BE2C (cell line): ENCODE measurements at regions not wholly inside any gene's neighbourhood (a gene's known extent, or its start where the extent isn't known, plus 50 kb on each side); places are given as distances from the start of the nearest gene placed in this dataset.

Source experiments
- DNase-seq: peaks from one replicate; pipeline ENCODE4 v3.0.0-alpha.2; 2020
- H3K27me3 ChIP-seq: fragments of 250-450 bp; sonication (Bioruptor Pico); 2 replicates; pipeline ENCODE4 v1.5.1; 2020; ENCODE audit warnings: mild to moderate bottlenecking
- H3K36me3 ChIP-seq: fragments of 250-450 bp; sonication (Bioruptor Pico); 2 replicates; pipeline ENCODE4 v1.5.1; 2020; ENCODE audit warnings: mild to moderate bottlenecking
- H3K4me1 ChIP-seq: fragments of 250-450 bp; sonication (Bioruptor Pico); 2 replicates; pipeline ENCODE4 v1.5.1; 2020
- H3K4me3 ChIP-seq: 2 replicates; pipeline ENCODE4 v1.5.1; 2011; ENCODE audit warnings: low read depth, low read length
- H3K9me3 ChIP-seq: fragments of 250-450 bp; sonication (Bioruptor Pico); 2 replicates; pipeline ENCODE4 v1.5.1; 2020
- CTCF ChIP-seq: IDR thresholded peaks from 2 replicates; pipeline ENCODE4 v1.5.1; 2012; ENCODE audit warnings: mild to moderate bottlenecking, low read depth, low read length

GRCh38 chr14:34044373-34044637, 93.4 kb upstream of the EGLN3 start:
- TF ChIP-seq CTCF, result no peak
- Histone ChIP-seq H3K27me3 (no peaks in the 10 kb centered on the region), H3K9me3 (no peaks in the 10 kb centered on the region), H3K36me3 (no peaks in the 10 kb centered on the region), H3K4me1 (no peaks in the 10 kb centered on the region), H3K4me3 (no peak overlapping the region)
- DNase-seq, result no peak

DNA sequence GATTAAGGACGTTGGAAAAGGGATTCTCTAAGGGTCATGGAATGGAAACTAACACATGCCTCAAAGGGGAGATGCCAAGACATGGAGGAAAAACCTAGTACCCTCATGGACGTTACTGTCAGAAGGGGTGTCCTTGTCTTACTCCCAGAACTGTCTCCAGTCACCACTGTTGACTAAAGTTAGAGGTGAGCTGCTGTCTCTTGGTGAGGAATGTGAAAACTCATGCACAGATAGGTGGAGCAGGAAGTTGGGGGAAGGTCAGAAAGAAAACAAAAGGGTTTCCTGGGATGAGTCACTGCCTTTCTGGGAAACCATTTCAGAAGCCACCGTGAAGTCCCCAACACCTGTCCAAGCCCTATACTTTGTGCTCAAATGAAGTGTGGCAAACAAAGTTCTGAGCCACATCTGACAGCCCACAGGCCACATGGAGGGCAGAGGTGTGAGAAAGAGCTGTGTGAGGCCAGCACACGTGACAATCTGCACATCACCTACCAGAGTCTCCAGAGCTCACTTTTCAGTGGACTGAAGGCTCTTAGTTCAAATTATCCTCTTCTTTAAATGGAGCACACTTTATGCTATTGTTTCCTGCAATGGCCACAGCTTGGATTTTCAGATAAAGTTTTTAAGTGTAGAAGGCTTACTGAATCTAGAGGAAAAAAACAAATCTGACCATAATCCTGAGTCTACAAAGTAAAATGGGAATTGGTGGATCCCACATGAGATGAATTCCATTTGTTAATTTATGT, 92.9 kb upstream of the EGLN3 start:
- no peaks in the 10 kb centered on the region for H3K4me1 ChIP-seq
- no peak for TF ChIP-seq CTCF
- no peaks in the 10 kb centered on the region for H3K36me3 ChIP-seq
- DNase-seq, result no peak
- H3K9me3 ChIP-seq, result no peaks in the 10 kb centered on the region
- no peak overlapping the region for H3K4me3 ChIP-seq
- H3K27me3 ChIP-seq, result no peaks in the 10 kb centered on the region

DNA sequence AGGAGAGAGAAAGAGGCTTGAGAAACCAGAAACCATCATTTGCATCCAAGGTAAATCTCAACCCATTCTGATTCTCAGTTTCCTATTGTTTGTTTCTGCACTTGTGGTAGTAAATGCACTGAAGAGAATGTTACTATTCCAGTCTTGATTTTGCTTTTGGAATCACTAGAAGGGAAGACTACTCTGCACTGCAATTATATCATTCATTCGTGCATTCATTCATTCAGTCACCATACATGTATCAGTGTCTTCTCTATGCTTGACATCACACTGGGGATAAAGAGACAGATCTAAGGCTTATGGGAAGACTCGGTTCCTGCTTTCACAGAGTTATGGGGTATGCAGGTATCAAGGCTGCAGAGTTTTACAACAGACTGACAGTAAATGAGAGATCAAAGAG, 90.3 kb upstream of the EGLN3 start:
- no peak for DNase-seq
- no peaks in the 10 kb centered on the region for H3K27me3 ChIP-seq

GRCh38 chr14:34040766-34041165, 89.9 kb upstream of the EGLN3 start:
- DNase-seq, result no peak
- H3K27me3 ChIP-seq, result no peaks in the 10 kb centered on the region
- H3K36me3 ChIP-seq, result no peaks in the 10 kb centered on the region
- H3K4me1 ChIP-seq, result no peaks in the 10 kb centered on the region
- no peak overlapping the region for H3K4me3 ChIP-seq
- H3K9me3 ChIP-seq, result no peaks in the 10 kb centered on the region
- TF ChIP-seq CTCF, result no peak

More for the DNA sequence above, 90.3 kb upstream of the EGLN3 start:
- no peak overlapping the region for H3K4me3 ChIP-seq
- no peaks in the 10 kb centered on the region for H3K36me3 ChIP-seq
- no peak for TF ChIP-seq CTCF
- H3K9me3 ChIP-seq, result no peaks in the 10 kb centered on the region
- H3K4me1 ChIP-seq, result no peaks in the 10 kb centered on the region

DNA sequence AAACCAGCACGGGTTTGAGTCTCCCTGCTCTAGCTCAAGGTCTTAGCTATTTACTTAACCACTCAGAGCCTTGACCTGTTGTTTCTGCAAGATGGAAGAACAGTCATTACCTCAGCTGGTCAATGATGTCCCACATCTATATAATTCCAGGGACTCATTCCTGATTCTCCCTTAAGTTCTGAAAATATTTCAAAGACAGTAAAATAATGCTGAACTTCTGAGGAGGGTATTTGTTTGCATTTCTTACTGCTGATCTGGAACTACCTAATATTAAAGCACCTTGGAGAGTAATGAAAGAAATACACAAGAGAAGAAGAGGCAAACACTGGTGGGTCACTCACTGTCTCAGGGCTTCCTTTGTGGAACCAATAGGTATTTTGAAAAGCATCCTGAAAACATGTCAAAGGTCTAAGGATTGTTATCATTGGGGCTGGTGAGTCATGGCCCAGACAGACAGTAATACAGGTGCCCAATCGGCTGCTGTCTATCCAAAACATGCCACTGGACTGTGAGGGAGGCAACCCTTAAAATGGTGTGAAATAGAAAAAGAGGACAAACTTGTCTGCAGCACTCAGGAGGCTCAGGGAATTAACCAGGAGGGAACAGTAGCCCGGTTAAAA, 88.7 kb upstream of the EGLN3 start:
- Histone ChIP-seq H3K4me3 (no peak overlapping the region), H3K27me3 (no peaks in the 10 kb centered on the region), H3K9me3 (no peaks in the 10 kb centered on the region), H3K4me1 (no peaks in the 10 kb centered on the region), H3K36me3 (no peaks in the 10 kb centered on the region)
- no peak for TF ChIP-seq CTCF
- no peak for DNase-seq

GRCh38 chr14:34038358-34039057, 87.6 kb upstream of the EGLN3 start:
- Histone ChIP-seq H3K36me3 (no peaks in the 10 kb centered on the region), H3K4me1 (peaks cover 5% of the 10 kb centered on the region; the same call in 1 of the 2 replicates), H3K27me3 (no peaks in the 10 kb centered on the region), H3K9me3 (no peaks in the 10 kb centered on the region), H3K4me3 (no peak overlapping the region)
- TF ChIP-seq CTCF, result no peak
- DNase-seq, result no peak
